OCI-LY1 (cell line): ENCODE measurements at regions not wholly inside any gene's neighbourhood (a gene's known extent, or its start where the extent isn't known, plus 50 kb on each side); places are given as distances from the start of the nearest gene placed in this dataset.

Experiments used
- EZH2 ChIP-seq: fragments of 200-600 bp; sonication (generic), shearing (Covaris generic); IDR thresholded peaks from 2 replicates; pipeline ENCODE4 v1.8.0; 2017; ENCODE audit warnings: borderline replicate concordance, mixed run types, mild to moderate bottlenecking, antibody characterized with exemption, low read length, moderate library complexity, mixed read lengths
- TF ChIP-seq, protein P1 (sequence below): fragments of 200-600 bp; sonication (generic), shearing (Covaris generic); IDR thresholded peaks from 2 replicates; pipeline ENCODE4 v1.5.1; 2017; ENCODE audit warnings: mild to moderate bottlenecking, antibody characterized with exemption, low read length, moderate library complexity, mixed read lengths

DNA sequence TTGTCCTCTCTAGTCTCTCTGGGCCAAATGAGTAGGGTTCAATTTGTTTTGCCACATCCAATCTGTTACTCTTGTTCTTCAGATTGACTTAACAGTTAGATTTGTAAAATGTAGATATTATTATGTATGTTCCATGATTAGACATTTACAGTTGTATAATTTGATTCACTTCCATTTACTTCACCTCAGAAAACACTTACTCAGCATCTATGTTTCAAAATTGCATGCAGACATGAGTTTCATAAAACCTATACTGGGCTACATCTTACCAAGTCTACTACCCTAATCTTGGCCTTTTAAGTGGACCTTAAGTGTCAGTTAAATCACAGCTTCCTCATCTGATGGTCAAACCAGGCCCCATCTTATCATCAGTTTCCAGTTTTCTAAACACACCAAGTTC, 1181.2 kb upstream of the CDH9 start:
- TF ChIP-seq, protein P1, sequence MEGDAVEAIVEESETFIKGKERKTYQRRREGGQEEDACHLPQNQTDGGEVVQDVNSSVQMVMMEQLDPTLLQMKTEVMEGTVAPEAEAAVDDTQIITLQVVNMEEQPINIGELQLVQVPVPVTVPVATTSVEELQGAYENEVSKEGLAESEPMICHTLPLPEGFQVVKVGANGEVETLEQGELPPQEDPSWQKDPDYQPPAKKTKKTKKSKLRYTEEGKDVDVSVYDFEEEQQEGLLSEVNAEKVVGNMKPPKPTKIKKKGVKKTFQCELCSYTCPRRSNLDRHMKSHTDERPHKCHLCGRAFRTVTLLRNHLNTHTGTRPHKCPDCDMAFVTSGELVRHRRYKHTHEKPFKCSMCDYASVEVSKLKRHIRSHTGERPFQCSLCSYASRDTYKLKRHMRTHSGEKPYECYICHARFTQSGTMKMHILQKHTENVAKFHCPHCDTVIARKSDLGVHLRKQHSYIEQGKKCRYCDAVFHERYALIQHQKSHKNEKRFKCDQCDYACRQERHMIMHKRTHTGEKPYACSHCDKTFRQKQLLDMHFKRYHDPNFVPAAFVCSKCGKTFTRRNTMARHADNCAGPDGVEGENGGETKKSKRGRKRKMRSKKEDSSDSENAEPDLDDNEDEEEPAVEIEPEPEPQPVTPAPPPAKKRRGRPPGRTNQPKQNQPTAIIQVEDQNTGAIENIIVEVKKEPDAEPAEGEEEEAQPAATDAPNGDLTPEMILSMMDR, result no peak
- no peak for TF ChIP-seq EZH2
